ENCODE measurements at regions not wholly inside any gene's neighbourhood (a gene's known extent, or its start where the extent isn't known, plus 50 kb on each side); places are given as distances from the start of the nearest gene placed in this dataset.

DNA sequence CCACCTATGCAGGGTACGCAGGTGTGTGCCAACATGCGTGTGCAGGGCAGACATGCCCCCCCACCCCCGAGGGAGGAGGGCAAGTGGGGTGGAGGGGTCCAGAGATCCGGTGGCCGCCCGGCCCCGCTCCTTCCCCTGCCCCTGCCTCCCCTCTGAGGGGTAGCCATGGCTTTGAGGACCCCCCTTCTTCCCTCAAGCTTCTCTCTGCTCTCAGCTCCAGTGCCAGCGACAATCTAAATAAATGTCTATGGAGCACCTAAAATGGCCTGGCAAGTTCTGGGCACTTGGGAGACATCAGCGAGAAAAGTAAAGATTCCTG lies 91.9 kb downstream of the ZFP36L2 start:
- no peak for DNase-seq (ENCODE audit: extremely low spot score)
- TF ChIP-seq, protein P1, sequence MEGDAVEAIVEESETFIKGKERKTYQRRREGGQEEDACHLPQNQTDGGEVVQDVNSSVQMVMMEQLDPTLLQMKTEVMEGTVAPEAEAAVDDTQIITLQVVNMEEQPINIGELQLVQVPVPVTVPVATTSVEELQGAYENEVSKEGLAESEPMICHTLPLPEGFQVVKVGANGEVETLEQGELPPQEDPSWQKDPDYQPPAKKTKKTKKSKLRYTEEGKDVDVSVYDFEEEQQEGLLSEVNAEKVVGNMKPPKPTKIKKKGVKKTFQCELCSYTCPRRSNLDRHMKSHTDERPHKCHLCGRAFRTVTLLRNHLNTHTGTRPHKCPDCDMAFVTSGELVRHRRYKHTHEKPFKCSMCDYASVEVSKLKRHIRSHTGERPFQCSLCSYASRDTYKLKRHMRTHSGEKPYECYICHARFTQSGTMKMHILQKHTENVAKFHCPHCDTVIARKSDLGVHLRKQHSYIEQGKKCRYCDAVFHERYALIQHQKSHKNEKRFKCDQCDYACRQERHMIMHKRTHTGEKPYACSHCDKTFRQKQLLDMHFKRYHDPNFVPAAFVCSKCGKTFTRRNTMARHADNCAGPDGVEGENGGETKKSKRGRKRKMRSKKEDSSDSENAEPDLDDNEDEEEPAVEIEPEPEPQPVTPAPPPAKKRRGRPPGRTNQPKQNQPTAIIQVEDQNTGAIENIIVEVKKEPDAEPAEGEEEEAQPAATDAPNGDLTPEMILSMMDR (IDR thresholded peaks at IDR 0.05; ENCODE audit: control extremely low read depth, extremely low read depth, low read depth, missing control alignments): no peak
- POLR2A ChIA-PET: no interaction called here
- CTCF ChIA-PET: interaction anchor here (0.8 to 12.5 kb wide), 8 partner anchors 9 to 350 kb away, joined by 3 to 169 read pairs (median 4); partner anchors contain the start of gene ZFP36L2

DNA sequence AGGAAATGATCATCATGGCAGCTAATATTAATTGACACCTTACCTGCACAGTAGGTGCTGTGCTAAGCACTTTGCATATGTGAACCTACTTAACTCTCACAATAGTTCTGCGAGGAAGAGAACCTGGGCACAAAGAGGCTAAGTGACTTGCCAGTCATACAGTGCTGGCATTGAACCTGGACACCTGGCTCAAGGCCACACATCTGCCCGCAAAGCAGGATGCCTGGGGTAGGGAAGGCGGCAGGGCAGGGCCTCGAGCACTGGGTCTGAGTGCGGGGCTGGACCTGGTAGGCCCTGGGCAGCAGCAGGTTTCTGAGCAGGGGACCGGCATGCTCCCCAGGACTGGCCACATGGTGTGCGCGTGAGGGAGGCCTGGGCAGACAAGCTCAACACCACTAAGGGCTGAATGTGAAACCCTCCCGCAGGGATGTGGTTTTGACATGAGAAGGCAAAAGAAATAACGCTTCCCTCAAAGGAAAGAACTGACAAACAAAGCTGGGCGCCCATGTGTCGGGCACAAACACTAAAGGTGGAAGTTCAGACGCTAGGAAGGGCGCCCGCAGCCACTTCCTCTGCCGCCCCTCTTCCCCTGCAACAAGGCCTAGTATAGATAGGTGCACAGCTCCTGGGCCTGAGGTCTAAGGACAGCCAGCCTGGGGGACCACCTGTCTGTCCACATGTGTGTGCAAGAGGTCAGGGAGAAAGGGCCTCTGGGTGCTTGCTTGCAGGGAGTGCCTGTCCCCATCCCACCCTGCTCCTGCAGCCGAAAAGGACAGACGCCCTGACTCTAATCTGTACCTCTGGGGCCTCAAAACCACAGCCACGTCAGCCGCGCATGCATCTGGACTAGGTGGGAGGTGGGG lies 92.5 kb downstream of the ZFP36L2 start:
- ChIA-PET CTCF (interaction anchor here (0.9 to 12.5 kb wide), 8 partner anchors 10 to 350 kb away, joined by 3 to 169 read pairs (median 4); partner anchors contain the start of gene ZFP36L2), POLR2A (no interaction called here)
- TF ChIP-seq, protein P1 (IDR thresholded peaks at IDR 0.05; ENCODE audit: control extremely low read depth, extremely low read depth, low read depth, missing control alignments): no peak
- DNase-seq (ENCODE audit: extremely low spot score): peak; percentile 38

DNA sequence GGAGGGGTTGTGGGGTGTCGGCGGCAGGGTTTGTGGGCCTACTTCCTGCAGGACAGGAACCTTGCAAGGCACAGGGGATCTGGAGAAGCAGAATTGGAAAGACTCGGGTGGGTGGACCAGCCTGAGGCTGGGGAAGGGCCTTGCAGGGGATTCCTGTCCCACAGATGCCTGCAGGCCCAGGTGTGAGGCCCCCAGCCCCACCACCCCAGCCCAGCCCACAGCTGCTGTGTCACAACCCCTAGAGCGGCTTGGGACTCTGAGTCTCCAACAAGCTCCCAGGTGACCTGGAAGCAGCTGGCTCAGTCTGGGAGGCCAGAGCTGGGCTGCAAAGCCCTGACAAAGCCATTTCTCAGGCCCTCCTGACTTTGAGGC lies 93.1 kb downstream of the ZFP36L2 start:
- ChIA-PET CTCF (interaction anchor here (0.9 to 12.5 kb wide), 11 partner anchors 10 to 352 kb away, joined by 3 to 169 read pairs (median 4); partner anchors contain the start of gene ZFP36L2), POLR2A (no interaction called here)
- DNase-seq (ENCODE audit: extremely low spot score): peak; percentile 18
- TF ChIP-seq, protein P1 (IDR thresholded peaks at IDR 0.05; ENCODE audit: control extremely low read depth, extremely low read depth, low read depth, missing control alignments): no peak

DNA sequence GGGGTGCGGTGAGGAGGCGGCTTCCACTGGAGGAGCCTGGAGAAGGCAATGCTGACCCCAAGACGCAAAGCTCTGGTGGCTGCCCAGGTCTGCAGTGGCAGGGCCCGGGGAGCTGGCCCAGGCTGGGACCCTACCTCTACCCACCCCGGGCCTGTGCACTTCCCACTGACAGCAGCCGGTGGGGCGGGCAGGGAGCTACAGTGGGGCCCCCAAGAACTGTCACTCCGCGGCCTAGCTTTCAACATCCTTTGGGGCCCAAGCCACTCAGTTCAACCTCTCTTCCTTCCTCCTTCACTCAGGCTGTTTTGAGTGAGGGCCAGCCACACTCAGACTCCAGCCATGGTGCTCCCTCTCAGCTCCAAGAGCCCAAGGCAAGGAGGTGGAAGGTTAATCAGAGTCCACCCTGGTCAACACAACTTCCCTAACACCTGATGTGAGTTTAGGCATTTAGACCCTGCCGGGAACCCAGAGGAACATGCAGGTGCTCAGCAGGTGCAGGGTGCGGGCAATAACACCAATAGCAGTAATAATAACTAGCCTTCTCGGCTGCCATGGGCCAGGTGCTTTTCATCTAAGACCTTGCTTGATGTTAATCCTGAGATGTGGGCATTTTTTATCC lies 93.6 kb downstream of the ZFP36L2 start:
- TF ChIP-seq, protein P1 (IDR thresholded peaks at IDR 0.05; ENCODE audit: control extremely low read depth, extremely low read depth, low read depth, missing control alignments): no peak
- ChIA-PET CTCF (interaction anchor here (0.9 to 12.5 kb wide), 9 partner anchors 16 to 476 kb away, joined by 3 to 169 read pairs (median 4); partner anchors contain the start of gene ZFP36L2), POLR2A (no interaction called here)
- peak; percentile 56 for DNase-seq (ENCODE audit: extremely low spot score)

- TF ChIP-seq, protein P1 (IDR thresholded peaks at IDR 0.05; ENCODE audit: control extremely low read depth, extremely low read depth, low read depth, missing control alignments): no peak
- peak; percentile 15 for DNase-seq (ENCODE audit: extremely low spot score)
- CTCF ChIA-PET: interaction anchor here (0.7 to 12.5 kb wide), 9 partner anchors 17 to 477 kb away, joined by 3 to 169 read pairs (median 4); partner anchors contain the start of gene ZFP36L2
- POLR2A ChIA-PET: no interaction called here
These were observed 94.3 kb downstream of the ZFP36L2 start for GRCh38 chr2:43131890-43132682.

Data from GM10248 (cell line).